Epithelial cell of proximal tubule (primary cell): ENCODE measurements at regions not wholly inside any gene's neighbourhood (a gene's known extent, or its start where the extent isn't known, plus 50 kb on each side); places are given as distances from the start of the nearest gene placed in this dataset.

Experiments used
- DNase-seq: peaks from one replicate; pipeline ENCODE4 v3.0.0-alpha.2; 2011; ENCODE audit warnings: low read depth
- H3K4me3 ChIP-seq: 2 replicates; pipeline ENCODE4 v1.5.1; 2011; ENCODE audit warnings: low read depth, mild to moderate bottlenecking, low read length
- CTCF ChIP-seq: conservative IDR thresholded peaks from 2 replicates; pipeline ENCODE4 v1.5.1; 2012; ENCODE audit warnings: low read depth, mild to moderate bottlenecking, low read length

GRCh38 chr2:21759819-21760218 is 636.1 kb downstream of the TDRD15 start:
- no peak for TF ChIP-seq CTCF
- no peak for DNase-seq
- no peak overlapping the region for H3K4me3 ChIP-seq

GRCh38 chr2:21761361-21761760 is 637.6 kb downstream of the TDRD15 start:
- H3K4me3 ChIP-seq, result no peak overlapping the region
- no peak for DNase-seq
- no peak for TF ChIP-seq CTCF

GRCh38 chr2:21763501-21763900 is 639.7 kb downstream of the TDRD15 start:
- no peak for DNase-seq
- TF ChIP-seq CTCF, result no peak
- no peak overlapping the region for H3K4me3 ChIP-seq

- no peak for TF ChIP-seq CTCF
- DNase-seq, result no peak
- H3K4me3 ChIP-seq, result no peak overlapping the region
Measured at GRCh38 chr2:21770787-21771186, 647.0 kb downstream of the TDRD15 start.

- no peak for TF ChIP-seq CTCF
- no peak overlapping the region for H3K4me3 ChIP-seq
- DNase-seq, result no peak
Measured at GRCh38 chr2:21772624-21773023, 648.9 kb downstream of the TDRD15 start.

- TF ChIP-seq CTCF, result no peak
- H3K4me3 ChIP-seq, result no peak overlapping the region
- no peak for DNase-seq
Measured at GRCh38 chr2:21773168-21773567, 649.4 kb downstream of the TDRD15 start.

GRCh38 chr2:21774691-21775368 is 651.1 kb downstream of the TDRD15 start:
- no peak for TF ChIP-seq CTCF
- no peak for DNase-seq
- no peak overlapping the region for H3K4me3 ChIP-seq
